ENCODE measurements at regions not wholly inside any gene's neighbourhood (a gene's known extent, or its start where the extent isn't known, plus 50 kb on each side); places are given as distances from the start of the nearest gene placed in this dataset.
"Not testable (repeated sequence)": the region's sequence is repeated elsewhere in the genome, so short reads cannot be mapped to it uniquely, and the experiment has no call there.

- H2AK5ac ChIP-seq (ENCODE audit: low read depth, low read length); H3K23ac ChIP-seq (ENCODE audit: low read depth, low read length); H3K27me3 ChIP-seq (ENCODE audit: control insufficient read depth, insufficient read depth, low read length); CTCF ChIA-PET; dilution Hi-C loops (cut with HindIII; ENCODE audit: low sequenced_read_pairs, unreplicated experiment); ATAC-seq (ENCODE audit: low read depth); H3K79me1 ChIP-seq (ENCODE audit: low read depth in 1 of 2, low read length in 2 of 2); H3K4ac ChIP-seq (ENCODE audit: low read depth, low read length); H3K36me3 ChIP-seq (ENCODE audit: control insufficient read depth, insufficient read depth, low read length); H2AFZ ChIP-seq (replicated peaks; ENCODE audit: low read length, poor library complexity); H3K4me3 ChIP-seq (ENCODE audit: insufficient read depth, low read depth, low read length); H3K4me2 ChIP-seq (ENCODE audit: low read depth, low read length); H3K4me1 ChIP-seq (ENCODE audit: control insufficient read depth, insufficient read depth, low read length); H3K27ac ChIP-seq (ENCODE audit: insufficient read depth, low read length); H4K8ac ChIP-seq (ENCODE audit: low read depth in 2 of 2, low read length in 2 of 2); H2BK5ac ChIP-seq (ENCODE audit: low read depth, low read length, poor library complexity, severe bottlenecking); H3K14ac ChIP-seq (replicated peaks; ENCODE audit: low read depth, low read length); H3K18ac ChIP-seq (ENCODE audit: low read depth, low read length); DNase-seq; H2BK15ac ChIP-seq (ENCODE audit: low read depth, low read length); H3K9me3 ChIP-seq (ENCODE audit: control insufficient read depth, insufficient read depth, low read length); H2BK120ac ChIP-seq (ENCODE audit: low read depth, low read length); H2AK9ac ChIP-seq (replicated peaks; ENCODE audit: low read depth, low read length, poor library complexity); H3K9me1 ChIP-seq (ENCODE audit: insufficient read depth, low read length); in situ Hi-C loops (cut with MboI; ENCODE audit: low sequenced_read_pairs); BruUV-seq (replicated peaks); H3K56ac ChIP-seq (ENCODE audit: extremely low read depth, insufficient read depth, low read length); H4K5ac ChIP-seq (ENCODE audit: low read depth, low read length); H4K91ac ChIP-seq (ENCODE audit: insufficient read depth, low read depth, low read length); intact Hi-C loops (cut with micrococcal nuclease); H4K20me1 ChIP-seq (ENCODE audit: insufficient read depth, low read length); POLR2A ChIA-PET (ENCODE audit: unreplicated experiment); H3K9ac ChIP-seq (ENCODE audit: low read depth, low read length); H2BK20ac ChIP-seq (ENCODE audit: low read depth, low read length): not testable (repeated sequence)
- WGBS, 2 experiments (ENCODE audit: extremely low coverage in 2 of 2, insufficient read length in 1 of 2): no CpG with 5 or more reads among the region's 4 CpGs
Measured at GRCh38 chrX:63209128-63209527, 142.0 kb downstream of the SPIN4 start.

DNA sequence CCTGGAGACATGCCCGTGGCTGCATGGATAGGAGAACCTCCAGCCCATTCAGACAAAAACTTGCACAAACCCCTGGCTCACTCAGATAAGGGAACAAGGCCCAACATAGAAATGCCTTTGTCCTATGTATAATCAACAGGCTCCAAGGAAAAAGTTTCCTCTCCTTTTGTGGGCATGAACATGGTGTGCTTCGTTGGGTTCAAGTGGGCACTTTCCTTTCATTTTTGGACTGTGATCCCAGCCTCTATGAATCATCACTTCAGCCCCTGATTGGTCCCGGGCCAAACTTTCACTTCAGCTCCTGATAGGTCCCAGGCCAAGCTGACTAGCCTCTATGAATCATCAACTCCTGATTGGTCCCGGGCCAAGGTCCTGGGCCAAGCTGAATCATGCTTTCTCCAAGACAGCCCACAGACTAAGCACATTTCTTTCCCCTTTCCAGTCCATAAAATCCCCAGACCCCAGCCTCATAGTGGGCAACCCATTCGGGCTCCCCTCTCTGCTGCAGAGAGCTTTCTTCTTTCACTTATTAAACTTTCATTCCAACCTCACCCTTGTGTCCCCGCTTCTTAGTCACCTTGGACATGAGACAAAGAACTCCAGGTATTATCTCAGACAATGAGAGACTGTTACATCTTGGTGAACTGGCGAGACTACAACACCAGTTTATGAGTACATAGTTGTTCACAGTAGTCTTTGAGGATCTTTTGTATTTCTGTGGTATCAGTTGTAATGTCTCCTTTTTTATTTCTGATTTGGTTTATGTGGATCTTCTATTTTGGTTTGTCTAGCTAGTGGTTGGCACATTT, 146.7 kb downstream of the SPIN4 start:
- H3K4me3 ChIP-seq (ENCODE audit: insufficient read depth, low read depth, low read length); H4K20me1 ChIP-seq (ENCODE audit: insufficient read depth, low read length); CTCF ChIA-PET; H4K5ac ChIP-seq (ENCODE audit: low read depth, low read length); H4K91ac ChIP-seq (ENCODE audit: insufficient read depth, low read depth, low read length); POLR2A ChIA-PET (ENCODE audit: unreplicated experiment); intact Hi-C loops (cut with micrococcal nuclease); H3K14ac ChIP-seq (replicated peaks; ENCODE audit: low read depth, low read length); H3K18ac ChIP-seq (ENCODE audit: low read depth, low read length); H2BK120ac ChIP-seq (ENCODE audit: low read depth, low read length); dilution Hi-C loops (cut with HindIII; ENCODE audit: low sequenced_read_pairs, unreplicated experiment); BruUV-seq (replicated peaks); DNase-seq; H2BK5ac ChIP-seq (ENCODE audit: low read depth, low read length, poor library complexity, severe bottlenecking); H2AK5ac ChIP-seq (ENCODE audit: low read depth, low read length); ATAC-seq (ENCODE audit: low read depth); H3K27me3 ChIP-seq (ENCODE audit: control insufficient read depth, insufficient read depth, low read length); H3K9me1 ChIP-seq (ENCODE audit: insufficient read depth, low read length); H3K9ac ChIP-seq (ENCODE audit: low read depth, low read length); H4K8ac ChIP-seq (ENCODE audit: low read depth in 2 of 2, low read length in 2 of 2); H3K79me1 ChIP-seq (ENCODE audit: low read depth in 1 of 2, low read length in 2 of 2); H3K36me3 ChIP-seq (ENCODE audit: control insufficient read depth, insufficient read depth, low read length); H3K4me1 ChIP-seq (ENCODE audit: control insufficient read depth, insufficient read depth, low read length); H3K4me2 ChIP-seq (ENCODE audit: low read depth, low read length); H3K23ac ChIP-seq (ENCODE audit: low read depth, low read length); H2AFZ ChIP-seq (replicated peaks; ENCODE audit: low read length, poor library complexity); H2BK20ac ChIP-seq (ENCODE audit: low read depth, low read length); H2AK9ac ChIP-seq (replicated peaks; ENCODE audit: low read depth, low read length, poor library complexity); H3K9me3 ChIP-seq (ENCODE audit: control insufficient read depth, insufficient read depth, low read length); H3K27ac ChIP-seq (ENCODE audit: insufficient read depth, low read length); H3K4ac ChIP-seq (ENCODE audit: low read depth, low read length); H2BK15ac ChIP-seq (ENCODE audit: low read depth, low read length); in situ Hi-C loops (cut with MboI; ENCODE audit: low sequenced_read_pairs); H3K56ac ChIP-seq (ENCODE audit: extremely low read depth, insufficient read depth, low read length): not testable (repeated sequence)
- no CpG with 5 or more reads among the region's 7 CpGs for WGBS, 2 experiments (ENCODE audit: extremely low coverage in 2 of 2, insufficient read length in 1 of 2)
